ENCODE measurements at regions not wholly inside any gene's neighbourhood (a gene's known extent, or its start where the extent isn't known, plus 50 kb on each side); places are given as distances from the start of the nearest gene placed in this dataset.

DNA sequence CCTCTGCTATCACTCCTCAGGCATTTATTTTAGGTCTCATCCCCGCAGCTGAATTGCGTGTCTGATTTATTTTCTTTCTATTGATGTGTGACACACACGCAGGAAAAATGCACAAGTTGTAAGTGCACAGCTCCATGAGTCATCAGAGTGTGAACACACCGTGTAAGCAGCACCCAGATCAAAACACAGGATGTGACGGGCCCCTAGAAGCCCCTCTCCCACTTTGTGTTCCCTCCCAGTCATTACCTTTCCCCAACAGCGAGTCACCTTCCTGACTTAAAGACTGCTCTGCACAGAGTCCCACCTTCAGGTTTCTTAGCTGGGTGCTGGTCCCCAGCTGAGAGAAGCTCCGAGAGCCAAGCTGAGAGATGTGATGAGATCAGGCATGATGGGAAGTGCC lies 436.7 kb downstream of the MID1IP1 start:
- TF ChIP-seq, protein P1, sequence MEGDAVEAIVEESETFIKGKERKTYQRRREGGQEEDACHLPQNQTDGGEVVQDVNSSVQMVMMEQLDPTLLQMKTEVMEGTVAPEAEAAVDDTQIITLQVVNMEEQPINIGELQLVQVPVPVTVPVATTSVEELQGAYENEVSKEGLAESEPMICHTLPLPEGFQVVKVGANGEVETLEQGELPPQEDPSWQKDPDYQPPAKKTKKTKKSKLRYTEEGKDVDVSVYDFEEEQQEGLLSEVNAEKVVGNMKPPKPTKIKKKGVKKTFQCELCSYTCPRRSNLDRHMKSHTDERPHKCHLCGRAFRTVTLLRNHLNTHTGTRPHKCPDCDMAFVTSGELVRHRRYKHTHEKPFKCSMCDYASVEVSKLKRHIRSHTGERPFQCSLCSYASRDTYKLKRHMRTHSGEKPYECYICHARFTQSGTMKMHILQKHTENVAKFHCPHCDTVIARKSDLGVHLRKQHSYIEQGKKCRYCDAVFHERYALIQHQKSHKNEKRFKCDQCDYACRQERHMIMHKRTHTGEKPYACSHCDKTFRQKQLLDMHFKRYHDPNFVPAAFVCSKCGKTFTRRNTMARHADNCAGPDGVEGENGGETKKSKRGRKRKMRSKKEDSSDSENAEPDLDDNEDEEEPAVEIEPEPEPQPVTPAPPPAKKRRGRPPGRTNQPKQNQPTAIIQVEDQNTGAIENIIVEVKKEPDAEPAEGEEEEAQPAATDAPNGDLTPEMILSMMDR (IDR thresholded peaks at IDR 0.05; ENCODE audit: borderline replicate concordance, insufficient read depth, low read depth, low read length) = no peak
- no peak overlapping the region for H3K4me3 ChIP-seq (ENCODE audit: low read depth, low read length)

DNA sequence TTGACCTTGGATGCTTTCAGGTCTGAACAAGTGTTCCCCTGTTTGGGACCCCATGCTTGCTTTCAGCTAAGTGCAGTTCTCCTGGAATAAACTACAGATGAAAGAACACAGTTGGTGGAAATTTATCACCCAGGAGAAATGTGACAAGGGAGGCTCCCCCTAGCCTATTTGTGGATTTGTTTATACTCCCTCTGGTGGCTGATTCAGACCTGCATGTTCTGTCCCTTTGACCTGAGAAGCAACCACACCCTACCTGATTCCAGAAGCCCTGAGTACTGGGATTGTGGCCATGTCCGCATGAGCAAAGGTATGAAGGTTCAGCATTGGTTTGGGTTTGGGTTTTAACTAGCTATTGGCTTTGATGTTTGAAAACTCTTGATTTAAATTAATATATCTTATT lies 440.9 kb downstream of the MID1IP1 start:
- H3K4me3 ChIP-seq (ENCODE audit: low read depth, low read length) = no peak overlapping the region
- TF ChIP-seq, protein P1 (IDR thresholded peaks at IDR 0.05; ENCODE audit: borderline replicate concordance, insufficient read depth, low read depth, low read length) = peak; percentile 57; the same call in 1 of the 2 replicates

DNA sequence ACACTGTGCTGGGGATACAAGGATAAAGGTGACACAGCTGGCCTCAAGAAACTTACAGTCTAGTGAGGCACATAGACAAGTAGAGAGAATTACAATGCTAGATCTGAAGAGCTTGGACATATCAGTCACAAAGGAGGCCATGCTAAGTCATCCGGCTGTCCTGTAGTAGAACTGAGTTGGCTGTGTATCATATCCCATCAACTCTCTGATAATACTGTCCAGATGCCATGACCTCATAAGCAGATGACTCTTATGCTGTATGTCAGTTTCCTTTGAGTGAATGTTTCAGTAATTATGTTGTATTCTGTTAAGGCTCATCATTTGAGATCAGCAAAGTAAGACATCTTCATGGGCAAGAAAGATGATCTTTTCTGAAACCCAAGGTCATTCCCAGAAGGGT lies 442.9 kb downstream of the MID1IP1 start:
- H3K4me3 ChIP-seq (ENCODE audit: low read depth, low read length) = no peak overlapping the region
- TF ChIP-seq, protein P1 (IDR thresholded peaks at IDR 0.05; ENCODE audit: borderline replicate concordance, insufficient read depth, low read depth, low read length) = no peak

DNA sequence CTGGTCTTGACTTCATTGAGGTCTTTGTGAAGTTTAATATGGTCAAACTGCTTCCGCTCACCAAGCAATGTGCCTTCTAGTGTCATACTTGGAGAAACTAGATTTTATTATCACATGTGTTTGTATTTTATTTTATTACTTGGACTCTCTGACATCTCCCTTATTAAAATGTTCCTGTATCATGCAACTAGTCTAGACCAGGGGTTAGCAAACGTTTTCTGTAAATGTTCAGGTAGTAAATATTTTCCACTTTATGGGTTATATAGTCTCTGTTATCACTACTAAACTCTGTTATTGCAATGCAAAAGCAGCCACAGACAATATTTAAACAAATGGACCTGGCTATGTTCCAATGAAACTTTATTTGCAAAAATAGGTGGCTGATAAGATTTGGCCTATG lies 443.8 kb downstream of the MID1IP1 start:
- TF ChIP-seq, protein P1 (IDR thresholded peaks at IDR 0.05; ENCODE audit: borderline replicate concordance, insufficient read depth, low read depth, low read length) = no peak
- no peak overlapping the region for H3K4me3 ChIP-seq (ENCODE audit: low read depth, low read length)

DNA sequence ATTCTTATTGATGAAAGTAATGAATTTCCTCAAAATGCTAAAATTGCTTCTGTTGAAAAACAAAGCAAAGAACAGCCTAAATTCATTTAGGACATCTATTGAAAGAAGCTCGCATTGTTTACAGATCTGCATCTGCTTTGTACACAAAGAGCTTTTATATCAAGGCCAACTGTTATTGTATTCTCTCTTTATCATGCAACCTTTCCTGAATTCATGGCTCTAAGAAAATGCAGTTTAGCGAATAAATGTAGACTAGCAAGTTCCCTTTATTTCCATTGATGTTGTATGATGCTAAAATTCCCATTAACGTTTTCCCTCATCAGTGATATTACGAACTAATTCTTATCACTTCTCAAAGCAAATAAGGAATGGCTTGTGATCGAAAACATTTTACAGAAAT lies 446.3 kb downstream of the MID1IP1 start:
- H3K4me3 ChIP-seq (ENCODE audit: low read depth, low read length) = no peak overlapping the region
- TF ChIP-seq, protein P1 (IDR thresholded peaks at IDR 0.05; ENCODE audit: borderline replicate concordance, insufficient read depth, low read depth, low read length) = no peak

- TF ChIP-seq, protein P1 (IDR thresholded peaks at IDR 0.05; ENCODE audit: borderline replicate concordance, insufficient read depth, low read depth, low read length) = no peak
- H3K4me3 ChIP-seq (ENCODE audit: low read depth, low read length) = no peak overlapping the region
Measured at GRCh38 chrX:39248330-39248729, 447.1 kb downstream of the MID1IP1 start.

DNA sequence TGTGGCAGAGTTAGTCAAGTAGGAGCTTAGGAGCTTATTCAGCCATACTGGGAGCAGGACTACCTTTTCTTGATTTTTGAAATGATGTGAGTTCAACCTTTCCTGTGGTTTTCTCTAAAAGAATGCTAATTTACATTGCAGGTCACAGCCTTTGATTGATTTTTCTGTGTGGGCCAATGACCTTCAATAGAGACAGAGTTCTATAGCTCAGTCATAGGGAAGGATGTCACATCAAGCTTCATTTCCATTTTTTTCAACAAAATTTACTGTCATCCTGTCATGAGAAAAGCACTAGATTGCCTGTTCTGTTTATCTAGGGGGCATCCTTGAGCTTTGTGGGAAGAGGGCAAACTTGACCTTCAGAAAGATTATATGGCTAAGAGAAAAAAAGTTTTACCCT lies 448.7 kb downstream of the MID1IP1 start:
- TF ChIP-seq, protein P1 (IDR thresholded peaks at IDR 0.05; ENCODE audit: borderline replicate concordance, insufficient read depth, low read depth, low read length) = no peak
- H3K4me3 ChIP-seq (ENCODE audit: low read depth, low read length) = no peak overlapping the region

All from GM12875 (cell line).